ENCODE measurements at regions not wholly inside any gene's neighbourhood (a gene's known extent, or its start where the extent isn't known, plus 50 kb on each side); places are given as distances from the start of the nearest gene placed in this dataset.

DNA sequence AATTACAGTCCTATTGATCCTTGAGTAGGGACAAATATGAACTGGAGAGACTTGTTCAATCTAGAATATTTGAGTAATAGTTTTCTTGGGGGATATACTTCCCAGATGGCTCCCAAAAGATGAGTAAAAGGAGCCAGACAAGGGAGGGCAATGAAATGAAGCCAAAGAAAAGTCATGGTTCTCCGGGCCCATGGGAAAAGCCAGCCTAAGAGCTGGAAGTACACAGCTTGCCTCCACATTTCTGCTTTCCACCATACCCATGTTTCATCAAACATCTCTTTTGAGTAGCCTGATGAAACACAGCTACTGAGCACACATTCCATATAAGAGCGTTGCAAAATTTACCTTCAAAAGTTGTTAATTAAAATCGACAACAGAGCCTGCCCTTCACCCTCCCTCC lies 535.0 kb upstream of the FZD8 start:
- Histone ChIP-seq H3K4me3 (no peak overlapping the region), H3K27me3 (no peaks in the 10 kb centered on the region), H3K27ac (no peak overlapping the region), H3K9me3 (no peaks in the 10 kb centered on the region), H3K4me1 (peaks cover 0 to 8% (median 0%) of the 10 kb centered on the region in 4 donors), H3K36me3 (no peaks in the 10 kb centered on the region)
- 87 to 94% (median 91%) methylated on average over 3 of the region's 3 CpGs for WGBS, 5 donors
- TF ChIP-seq POLR2A (IDR thresholded peaks at IDR 0.05) (no peak), POLR2AphosphoS5 (IDR thresholded peaks at IDR 0.05) (no peak), EP300 (IDR thresholded peaks at IDR 0.05) (no peak)
- TF ChIP-seq, protein P1, sequence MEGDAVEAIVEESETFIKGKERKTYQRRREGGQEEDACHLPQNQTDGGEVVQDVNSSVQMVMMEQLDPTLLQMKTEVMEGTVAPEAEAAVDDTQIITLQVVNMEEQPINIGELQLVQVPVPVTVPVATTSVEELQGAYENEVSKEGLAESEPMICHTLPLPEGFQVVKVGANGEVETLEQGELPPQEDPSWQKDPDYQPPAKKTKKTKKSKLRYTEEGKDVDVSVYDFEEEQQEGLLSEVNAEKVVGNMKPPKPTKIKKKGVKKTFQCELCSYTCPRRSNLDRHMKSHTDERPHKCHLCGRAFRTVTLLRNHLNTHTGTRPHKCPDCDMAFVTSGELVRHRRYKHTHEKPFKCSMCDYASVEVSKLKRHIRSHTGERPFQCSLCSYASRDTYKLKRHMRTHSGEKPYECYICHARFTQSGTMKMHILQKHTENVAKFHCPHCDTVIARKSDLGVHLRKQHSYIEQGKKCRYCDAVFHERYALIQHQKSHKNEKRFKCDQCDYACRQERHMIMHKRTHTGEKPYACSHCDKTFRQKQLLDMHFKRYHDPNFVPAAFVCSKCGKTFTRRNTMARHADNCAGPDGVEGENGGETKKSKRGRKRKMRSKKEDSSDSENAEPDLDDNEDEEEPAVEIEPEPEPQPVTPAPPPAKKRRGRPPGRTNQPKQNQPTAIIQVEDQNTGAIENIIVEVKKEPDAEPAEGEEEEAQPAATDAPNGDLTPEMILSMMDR (IDR thresholded peaks at IDR 0.05), result no peak
- intact Hi-C loops (cut with DNase I; ENCODE audit: low total_unique reads), result no loop called here
- no peak for DNase-seq

DNA sequence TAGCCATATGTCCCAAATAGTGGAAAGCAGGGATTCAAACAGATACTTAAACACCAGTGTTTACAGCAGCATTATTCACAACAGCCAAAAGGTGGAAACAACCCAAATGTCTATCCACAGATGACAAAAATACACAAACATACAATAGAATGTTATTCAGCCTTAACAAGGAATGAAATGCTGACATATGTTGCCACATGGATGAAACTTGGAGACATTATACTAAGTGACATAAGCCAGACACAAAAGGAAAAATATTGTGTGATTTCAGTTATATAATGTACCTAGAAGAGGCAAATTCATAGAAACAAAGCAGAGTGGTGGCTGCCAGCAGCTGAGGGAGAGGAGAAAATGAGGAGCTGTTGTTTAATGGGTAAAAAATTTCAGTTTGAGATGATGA lies 533.9 kb upstream of the FZD8 start:
- TF ChIP-seq, protein P1 (IDR thresholded peaks at IDR 0.05), result no peak
- TF ChIP-seq EP300 (IDR thresholded peaks at IDR 0.05), result no peak
- no peak for TF ChIP-seq POLR2A (IDR thresholded peaks at IDR 0.05)
- no peak for TF ChIP-seq POLR2AphosphoS5 (IDR thresholded peaks at IDR 0.05)
- no peaks in the 10 kb centered on the region for H3K27me3 ChIP-seq
- H3K27ac ChIP-seq, result no peak overlapping the region
- peaks cover 0 to 15% (median 3%) of the 10 kb centered on the region in 4 donors for H3K4me1 ChIP-seq
- H3K36me3 ChIP-seq, result no peaks in the 10 kb centered on the region
- intact Hi-C loops (cut with DNase I; ENCODE audit: low total_unique reads), result no loop called here
- no peak for DNase-seq
- H3K4me3 ChIP-seq, result no peak overlapping the region
- H3K9me3 ChIP-seq, result no peaks in the 10 kb centered on the region

DNA sequence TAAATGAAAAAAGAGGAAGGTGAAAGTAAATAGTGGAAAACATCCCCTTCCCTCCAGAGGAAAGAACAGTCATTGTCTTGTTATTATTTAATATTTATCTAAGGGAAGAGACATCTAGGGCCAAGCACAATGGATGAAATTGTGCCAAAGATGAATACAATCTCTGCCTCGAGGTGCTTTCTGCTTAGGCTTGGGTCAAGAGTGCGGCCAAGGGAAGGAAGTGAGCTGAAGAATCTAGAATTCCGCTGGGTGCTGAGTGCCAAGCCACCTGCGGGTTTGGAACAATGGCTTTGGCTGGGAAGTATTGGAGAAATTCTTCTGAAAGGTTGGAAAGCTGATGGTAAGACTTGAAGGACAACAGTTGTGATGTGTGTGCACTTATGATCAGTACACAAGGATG lies 531.3 kb upstream of the FZD8 start:
- Histone ChIP-seq H3K27me3 (no peaks in the 10 kb centered on the region), H3K4me3 (no peak overlapping the region), H3K4me1 (peaks cover 0 to 15% (median 3%) of the 10 kb centered on the region in 4 donors), H3K27ac (no peak overlapping the region), H3K9me3 (no peaks in the 10 kb centered on the region), H3K36me3 (no peaks in the 10 kb centered on the region)
- DNase-seq, result no peak
- intact Hi-C loops (cut with DNase I; ENCODE audit: low total_unique reads), result no loop called here
- WGBS, 5 donors, result 41 to 63% (median 58%) methylated on average over 4 of the region's 4 CpGs
- no peak for TF ChIP-seq POLR2AphosphoS5 (IDR thresholded peaks at IDR 0.05)
- no peak for TF ChIP-seq POLR2A (IDR thresholded peaks at IDR 0.05)
- TF ChIP-seq EP300 (IDR thresholded peaks at IDR 0.05), result no peak
- TF ChIP-seq, protein P1 (IDR thresholded peaks at IDR 0.05), result no peak

DNA sequence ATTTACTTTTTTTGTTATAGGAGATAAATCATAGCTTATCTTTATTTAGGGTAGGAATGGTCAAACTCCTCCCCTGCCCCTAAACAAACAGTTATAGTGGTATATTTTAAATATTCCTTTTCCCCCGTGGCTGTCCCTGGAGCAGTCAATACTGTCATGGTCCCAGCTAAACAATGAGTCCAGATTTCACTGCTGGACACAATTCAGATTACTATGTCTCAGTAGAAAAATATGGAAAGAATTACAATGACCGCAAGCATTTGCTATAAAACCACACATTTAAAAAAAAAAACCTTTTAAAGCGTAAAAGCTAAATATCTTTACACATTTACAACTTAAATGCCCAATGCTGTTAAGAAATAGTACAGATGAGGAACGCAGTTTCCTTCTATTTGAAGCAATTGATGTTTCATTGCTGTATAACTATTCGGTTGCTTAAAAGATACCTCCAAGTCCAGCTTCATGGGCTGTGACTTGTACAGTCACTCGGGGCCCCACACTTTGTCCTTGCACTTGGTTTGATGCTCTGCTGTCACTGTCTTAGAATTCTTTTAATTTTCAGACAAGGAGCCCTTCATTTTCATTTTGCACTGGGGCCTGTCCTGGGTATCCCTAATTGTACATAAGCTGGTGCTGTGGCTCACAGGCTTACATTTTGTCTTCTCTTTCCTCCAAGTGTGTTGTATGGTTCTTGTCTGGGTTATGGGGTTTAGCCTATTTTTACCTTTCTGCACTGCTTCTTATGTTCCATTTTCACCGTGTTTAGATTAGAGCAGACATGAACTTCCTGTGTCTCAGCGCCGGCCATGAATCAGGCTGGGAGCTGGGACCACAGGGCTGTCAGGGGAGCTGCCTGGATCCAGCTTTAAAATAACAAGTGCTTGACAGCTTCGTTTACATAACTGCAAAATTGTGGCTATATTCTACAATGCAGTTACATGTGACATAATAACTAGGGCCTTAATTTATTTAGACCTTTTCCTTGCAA lies 530.2 kb upstream of the FZD8 start:
- WGBS, 5 donors, result 47 to 55% (median 52%) methylated on average over 10 of the region's 10 CpGs
- no peak for TF ChIP-seq POLR2AphosphoS5 (IDR thresholded peaks at IDR 0.05)
- TF ChIP-seq POLR2A (IDR thresholded peaks at IDR 0.05), result no peak
- TF ChIP-seq, protein P1 (IDR thresholded peaks at IDR 0.05), result no peak
- no peak for TF ChIP-seq EP300 (IDR thresholded peaks at IDR 0.05)
- Histone ChIP-seq H3K4me3 (no peak overlapping the region), H3K9me3 (no peaks in the 10 kb centered on the region), H3K27me3 (no peaks in the 10 kb centered on the region), H3K36me3 (no peaks in the 10 kb centered on the region), H3K27ac (peak overlapping the region in 1 of 5 donors; percentile 24), H3K4me1 (peaks cover 0 to 15% (median 3%) of the 10 kb centered on the region in 4 donors)
- DNase-seq, result peak in 1 of 2 donors; percentile 62
- intact Hi-C loops (cut with DNase I; ENCODE audit: low total_unique reads), result no loop called here
